Transverse colon (tissue), 3 donors: ENCODE measurements at regions not wholly inside any gene's neighbourhood (a gene's known extent, or its start where the extent isn't known, plus 50 kb on each side); places are given as distances from the start of the nearest gene placed in this dataset.

Source experiments
- CTCF ChIP-seq, 5 experiments: fragments of 200-600 bp in 3 of 5; fragments of 450-650 bp in 2 of 5; sonication (generic) in 3 of 5; IDR thresholded peaks; 1 replicate in 2 of 5; 2 replicates in 3 of 5; pipeline ENCODE4 v1.5.1; 2016 to 2017; ENCODE audit warnings: antibody characterized with exemption in 5 of 5, inconsistent platforms in 3 of 5, mild to moderate bottlenecking in 2 of 5, moderate library complexity in 1 of 5
- POLR2A ChIP-seq: fragments of 450-650 bp; IDR thresholded peaks from one replicate; pipeline ENCODE4 v1.6.1; 2016; ENCODE audit warnings: antibody characterized with exemption, mild to moderate bottlenecking, moderate library complexity

GRCh38 chr1:98428864-98429263, 232.7 kb upstream of the SNX7 start:
- no peak for TF ChIP-seq CTCF (IDR thresholded peaks at IDR 0.05)
- no peak for TF ChIP-seq POLR2A
